Loucy (cell line): ENCODE measurements at regions not wholly inside any gene's neighbourhood (a gene's known extent, or its start where the extent isn't known, plus 50 kb on each side); places are given as distances from the start of the nearest gene placed in this dataset.

Experiments
- H2AFZ ChIP-seq: fragments of 200-600 bp; sonication (generic); 2 replicates; pipeline ENCODE4 v1.6.0; 2016; ENCODE audit warnings: antibody characterized with exemption, mild to moderate bottlenecking, low read length, moderate library complexity
- H3F3A ChIP-seq: fragments of 200-600 bp; 2 replicates; pipeline ENCODE4 v1.6.0; 2016; ENCODE audit warnings: antibody characterized with exemption, low read depth, mild to moderate bottlenecking
- H3K27me3 ChIP-seq: fragments of 200-600 bp; sonication (generic); 2 replicates; pipeline ENCODE4 v1.6.1; 2014; ENCODE audit warnings: low read length, mild to moderate bottlenecking; ENCODE audit not compliant: insufficient read depth, poor library complexity, severe bottlenecking
- H3K36me3 ChIP-seq: fragments of 200-600 bp; sonication (generic); 2 replicates; pipeline ENCODE4 v1.6.1; 2016; ENCODE audit warnings: low read length; ENCODE audit not compliant: insufficient read depth
- H3K4me1 ChIP-seq: fragments of 200-600 bp; sonication (generic); 2 replicates; pipeline ENCODE4 v1.5.1; 2014; ENCODE audit warnings: low read length, mild to moderate bottlenecking; ENCODE audit not compliant: insufficient read depth, poor library complexity, severe bottlenecking
- H3K4me2 ChIP-seq: fragments of 200-600 bp; sonication (generic); 2 replicates; pipeline ENCODE4 v1.6.0; 2014; ENCODE audit warnings: antibody characterized with exemption, low read length, low read depth, mild to moderate bottlenecking; ENCODE audit not compliant: poor library complexity, severe bottlenecking
- H3K4me3 ChIP-seq: fragments of 200-600 bp; sonication (generic); 2 replicates; pipeline ENCODE4 v1.5.1; 2014; ENCODE audit warnings: low read length, mild to moderate bottlenecking, mixed read lengths; ENCODE audit not compliant: poor library complexity, severe bottlenecking
- H3K79me2 ChIP-seq: fragments of 200-600 bp; sonication (generic); 2 replicates; pipeline ENCODE4 v1.6.1; 2014; ENCODE audit warnings: low read length; ENCODE audit not compliant: insufficient read depth
- H3K9ac ChIP-seq: fragments of 200-600 bp; sonication (generic); 2 replicates; pipeline ENCODE4 v1.6.0; 2014; ENCODE audit warnings: mild to moderate bottlenecking, low read depth, low read length, moderate library complexity; ENCODE audit not compliant: poor library complexity, severe bottlenecking
- H3K9me2 ChIP-seq: fragments of 200-600 bp; sonication (generic); replicated peaks from 2 replicates; pipeline ENCODE4 v1.6.1; 2016; ENCODE audit warnings: low read depth, low read length, mixed read lengths
- H3K9me3 ChIP-seq: fragments of 200-600 bp; sonication (generic); 2 replicates; pipeline ENCODE4 v1.6.1; 2014; ENCODE audit warnings: mild to moderate bottlenecking, antibody characterized with exemption, low read length, low read depth; ENCODE audit not compliant: insufficient read depth
- H4K20me1 ChIP-seq: fragments of 200-600 bp; sonication (generic); 2 replicates; pipeline ENCODE4 v1.6.0; 2014; ENCODE audit warnings: antibody characterized with exemption, low read length, mild to moderate bottlenecking; ENCODE audit not compliant: insufficient read depth, poor library complexity, severe bottlenecking
- CTCF ChIP-seq: fragments of 200-600 bp; sonication (generic); conservative IDR thresholded peaks from 2 replicates; pipeline ENCODE4 v1.5.1; 2014; ENCODE audit warnings: mild to moderate bottlenecking, antibody characterized with exemption, low read length
- EZH2phosphoT487 ChIP-seq: fragments of 200-600 bp; IDR thresholded peaks from 2 replicates; pipeline ENCODE4 v1.6.1; 2018; ENCODE audit warnings: antibody characterized with exemption, mild to moderate bottlenecking, moderate library complexity, borderline replicate concordance

DNA sequence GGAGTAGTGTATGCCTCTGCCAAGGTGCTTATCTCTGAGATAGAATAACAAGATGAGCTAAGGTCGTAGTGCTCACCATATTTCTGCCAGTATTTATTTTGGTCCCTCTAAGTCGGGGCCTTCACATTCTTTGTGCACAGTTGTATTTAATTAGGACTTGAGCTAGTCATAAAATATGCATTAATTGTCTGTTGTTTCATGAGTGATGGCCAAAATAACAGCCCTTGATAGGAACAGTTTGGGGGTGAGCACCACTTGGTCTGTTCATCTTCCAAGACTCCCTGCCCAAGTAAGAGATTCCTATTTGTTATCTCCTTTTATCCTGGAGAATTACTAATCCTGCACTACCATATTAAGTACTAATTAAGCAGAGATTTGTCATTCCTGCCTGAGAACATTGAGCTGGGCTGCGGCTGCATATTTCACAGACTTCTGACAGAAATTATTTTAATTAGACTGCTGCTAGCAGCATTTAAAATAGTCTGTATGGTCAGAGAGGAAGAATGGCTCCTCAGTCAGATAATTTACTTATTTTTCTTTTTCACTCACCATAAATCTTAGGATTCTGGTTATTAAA, 435.1 kb downstream of the MTX2 start:
- H3K4me2 ChIP-seq = no peak overlapping the region
- no peak for TF ChIP-seq EZH2phosphoT487
- no peak for TF ChIP-seq CTCF

GRCh38 chr2:176709149-176709951, 440.1 kb downstream of the MTX2 start:
- Histone ChIP-seq H3K4me2 (no peak overlapping the region), H3K9me3 (no peaks in the 10 kb centered on the region), H3K9ac (no peak overlapping the region), H3K9me2 (no peaks in the 10 kb centered on the region), H3F3A (no peaks in the 10 kb centered on the region), H3K27me3 (no peaks in the 10 kb centered on the region), H3K4me1 (no peaks in the 10 kb centered on the region), H2AFZ (no peak overlapping the region), H4K20me1 (no peaks in the 10 kb centered on the region), H3K36me3 (no peaks in the 10 kb centered on the region), H3K4me3 (no peak overlapping the region), H3K79me2 (no peaks in the 10 kb centered on the region)
- TF ChIP-seq CTCF (no peak), EZH2phosphoT487 (no peak)

More for the DNA sequence above, 435.1 kb downstream of the MTX2 start:
- Histone ChIP-seq H3K4me1 (no peaks in the 10 kb centered on the region), H3K4me3 (no peak overlapping the region), H4K20me1 (no peaks in the 10 kb centered on the region), H2AFZ (no peak overlapping the region), H3K27me3 (no peaks in the 10 kb centered on the region), H3K79me2 (no peaks in the 10 kb centered on the region), H3K9ac (no peak overlapping the region), H3K9me3 (no peaks in the 10 kb centered on the region), H3F3A (no peaks in the 10 kb centered on the region), H3K9me2 (no peaks in the 10 kb centered on the region), H3K36me3 (no peaks in the 10 kb centered on the region)

DNA sequence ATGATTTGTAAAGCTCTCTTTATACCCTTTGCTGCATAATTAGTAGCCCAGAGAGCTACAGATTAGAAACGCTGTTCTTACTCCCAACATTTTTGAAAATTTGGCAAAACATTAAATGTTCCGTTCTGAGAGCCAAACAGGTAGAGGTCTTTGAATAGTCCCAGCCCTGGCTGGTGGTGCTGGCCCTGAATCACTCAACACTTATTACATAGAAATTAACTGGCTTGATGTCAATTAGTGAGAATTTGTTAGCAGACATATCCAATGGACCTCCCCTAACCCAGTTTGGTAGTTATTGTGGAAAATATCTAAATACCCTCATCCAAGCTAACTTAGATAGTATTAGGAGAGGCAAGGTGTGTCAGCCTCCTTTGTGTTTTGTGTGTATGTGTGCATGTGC, 440.7 kb downstream of the MTX2 start:
- Histone ChIP-seq H3K4me1 (no peaks in the 10 kb centered on the region), H3K9me2 (no peaks in the 10 kb centered on the region), H3K79me2 (no peaks in the 10 kb centered on the region), H3K9ac (no peak overlapping the region), H4K20me1 (no peaks in the 10 kb centered on the region), H3F3A (no peaks in the 10 kb centered on the region), H3K36me3 (no peaks in the 10 kb centered on the region), H3K9me3 (no peaks in the 10 kb centered on the region), H3K4me2 (no peak overlapping the region), H2AFZ (no peak overlapping the region), H3K4me3 (no peak overlapping the region), H3K27me3 (no peaks in the 10 kb centered on the region)
- TF ChIP-seq CTCF = no peak
